NCI-H510A treated with DMSO at 0.1 percent for 48 hours (cell line): ENCODE measurements at regions not wholly inside any gene's neighbourhood (a gene's known extent, or its start where the extent isn't known, plus 50 kb on each side); places are given as distances from the start of the nearest gene placed in this dataset.

Source experiments
- DNase-seq: peaks from one replicate; lab custom pipeline; 2025; lab: John Stamatoyannopoulos, UW

- no peak for DNase-seq
Observed at GRCh38 chr6:119484598-119484997, 135.0 kb upstream of the MAN1A1 start.

- no peak for DNase-seq
Observed at GRCh38 chr6:119483908-119484307, 134.3 kb upstream of the MAN1A1 start.

- DNase-seq = peak; percentile 47
Observed at GRCh38 chr6:119482850-119483285, 133.3 kb upstream of the MAN1A1 start.

- no peak for DNase-seq
Observed at GRCh38 chr6:119481976-119482375, 132.4 kb upstream of the MAN1A1 start.

DNA sequence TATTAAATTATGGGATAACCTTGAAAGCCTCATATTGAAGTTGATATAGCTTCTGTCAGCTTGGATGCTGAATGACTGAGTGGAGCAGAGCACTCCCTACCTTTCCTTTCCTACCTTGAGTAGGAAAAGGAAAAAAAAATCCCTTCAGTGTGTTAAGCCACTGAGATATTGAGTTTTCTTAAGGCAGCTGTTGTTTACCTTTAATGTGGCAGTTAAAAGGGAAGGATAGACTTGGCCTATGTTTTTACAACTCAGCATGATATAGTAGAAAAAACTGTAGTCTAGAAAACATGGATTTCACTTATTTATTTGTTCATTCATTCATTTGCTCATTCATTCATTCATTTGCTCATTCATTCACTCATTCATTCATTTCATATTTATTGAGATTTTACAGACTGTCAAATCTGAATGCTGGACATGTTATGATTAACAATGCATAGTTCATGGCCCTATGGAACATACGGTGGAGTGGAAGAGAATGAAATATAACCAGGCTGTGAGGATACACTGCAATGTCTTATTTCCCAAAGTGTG lies 131.5 kb upstream of the MAN1A1 start:
- DNase-seq = no peak

GRCh38 chr6:119479860-119480655 lies 130.5 kb upstream of the MAN1A1 start:
- DNase-seq = no peak

DNA sequence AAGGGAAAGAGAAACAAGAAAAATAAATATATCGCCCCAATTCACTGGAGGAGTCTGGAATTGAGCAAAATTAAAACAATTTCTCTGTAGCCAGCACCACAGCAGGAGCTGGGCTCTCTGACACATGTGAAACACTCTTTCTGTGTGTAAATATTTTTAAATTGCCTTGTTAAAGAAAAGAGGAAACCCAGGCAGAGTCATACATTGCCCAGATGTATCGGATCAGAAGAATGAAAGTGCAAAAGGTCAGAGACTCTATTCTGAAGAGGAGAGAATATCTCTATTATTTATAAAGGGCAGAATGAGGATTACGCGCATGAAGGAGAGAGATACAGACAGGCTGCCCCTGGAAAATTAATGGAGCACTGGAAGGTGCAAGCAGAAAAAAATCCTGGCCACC lies 127.0 kb upstream of the MAN1A1 start:
- no peak for DNase-seq

GRCh38 chr6:119476024-119476423 lies 126.5 kb upstream of the MAN1A1 start:
- DNase-seq = no peak

DNA sequence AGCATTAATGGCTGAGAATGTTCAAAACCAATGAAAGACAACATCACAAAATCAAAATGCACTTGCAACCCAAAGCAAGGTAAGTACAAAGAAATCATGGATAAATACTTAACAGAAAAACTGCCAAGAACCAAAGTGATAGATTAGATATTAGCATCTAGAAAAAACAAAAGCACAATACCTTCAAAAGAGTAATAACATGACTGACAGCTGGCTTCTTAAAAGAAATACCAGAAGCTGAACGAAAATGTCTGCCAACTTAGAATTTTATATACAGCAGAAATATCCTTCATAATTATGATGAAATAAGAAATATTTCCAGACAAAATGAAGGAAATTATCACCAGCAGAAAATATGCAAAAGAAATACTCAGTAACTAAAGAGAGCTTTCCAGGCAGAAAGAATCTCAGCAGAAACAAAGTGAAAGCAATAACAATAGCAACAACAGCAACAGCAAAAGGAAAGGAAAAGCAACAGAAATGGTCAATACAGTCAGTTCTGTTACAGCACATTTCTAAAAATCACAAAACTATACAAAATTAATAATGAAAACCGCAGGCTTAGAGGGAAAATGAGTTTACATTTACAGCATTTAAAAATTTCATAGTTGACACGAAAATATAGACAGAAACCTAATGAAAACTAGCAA lies 121.5 kb upstream of the MAN1A1 start:
- no peak for DNase-seq

- no peak for DNase-seq
Observed at GRCh38 chr6:119467488-119468081, 118.0 kb upstream of the MAN1A1 start.

DNA sequence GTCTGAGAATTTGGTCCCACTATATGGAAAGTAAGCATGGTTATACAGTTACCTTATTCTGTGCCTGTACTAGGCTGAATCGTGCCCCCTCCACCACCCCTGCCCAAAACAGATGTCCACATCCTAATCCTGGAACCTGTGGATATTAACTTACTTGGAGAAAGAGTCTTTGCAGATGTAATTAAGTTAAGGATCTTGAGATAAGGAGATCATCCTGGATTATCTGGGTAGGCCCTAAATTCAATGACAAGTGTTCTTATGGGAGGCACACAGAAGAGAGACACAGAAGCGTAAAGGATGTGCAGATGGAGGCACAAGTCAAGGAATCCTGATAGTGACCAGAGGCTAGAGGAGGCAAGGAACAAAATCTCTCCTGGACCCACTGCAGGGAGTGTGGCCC lies 116.7 kb upstream of the MAN1A1 start:
- DNase-seq = no peak

GRCh38 chr6:119463081-119463626 lies 113.6 kb upstream of the MAN1A1 start:
- DNase-seq = no peak

GRCh38 chr6:119461187-119461586 lies 111.6 kb upstream of the MAN1A1 start:
- DNase-seq = no peak

DNA sequence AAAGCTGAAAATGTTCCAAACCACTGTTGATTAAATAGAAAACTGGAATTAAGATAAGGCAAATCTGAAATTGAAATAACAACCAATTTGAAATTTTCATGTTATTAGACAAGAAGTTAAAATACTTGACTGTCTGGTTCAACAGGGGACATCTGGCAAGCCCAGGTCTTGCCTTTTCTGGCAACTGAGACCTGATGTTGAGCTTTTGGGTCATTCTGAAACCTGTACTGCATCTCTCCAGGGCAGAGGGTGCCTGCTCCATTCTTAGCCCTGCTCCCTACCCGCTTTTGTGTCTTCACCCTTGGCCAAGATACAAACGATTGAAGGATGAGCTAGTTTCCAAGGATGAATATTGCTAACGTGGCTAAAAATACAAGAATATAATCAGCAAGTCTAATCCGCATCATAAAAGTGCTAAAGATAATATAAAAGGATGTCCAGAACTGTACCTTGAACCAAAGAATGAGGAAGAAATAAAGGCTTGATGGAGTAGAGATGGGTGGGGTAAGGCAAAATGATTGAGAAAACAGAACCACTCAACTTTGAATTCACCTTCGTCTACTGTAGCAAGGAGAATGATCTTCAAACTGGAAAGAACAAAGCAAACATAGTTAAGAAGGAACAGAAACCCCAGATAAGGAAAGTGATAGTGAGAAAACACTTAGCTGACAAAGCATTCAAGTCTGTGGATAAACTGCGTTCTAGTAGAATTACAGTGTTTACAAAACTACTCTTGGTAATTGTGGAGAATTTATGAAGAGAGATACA lies 109.8 kb upstream of the MAN1A1 start:
- no peak for DNase-seq

DNA sequence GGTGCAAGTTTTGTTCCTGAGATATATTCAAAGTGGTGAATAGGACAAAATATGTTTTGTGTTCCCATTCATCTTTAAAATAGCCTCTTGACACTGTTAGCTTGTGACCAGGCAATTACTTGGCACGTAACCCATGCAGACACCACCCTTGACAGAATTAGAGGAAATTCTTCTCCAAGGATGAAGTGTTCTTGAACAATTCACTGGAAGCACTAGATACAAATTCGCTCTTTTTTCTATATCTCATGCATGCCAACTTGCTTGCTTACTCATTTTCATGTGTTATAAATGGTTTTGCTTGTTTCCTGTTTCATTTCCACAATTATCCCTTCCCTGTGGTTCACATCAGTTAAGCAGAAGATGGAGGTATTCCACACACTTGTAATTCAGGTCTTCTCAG lies 105.2 kb upstream of the MAN1A1 start:
- no peak for DNase-seq

GRCh38 chr6:119453242-119454200 lies 104.0 kb upstream of the MAN1A1 start:
- no peak for DNase-seq

DNA sequence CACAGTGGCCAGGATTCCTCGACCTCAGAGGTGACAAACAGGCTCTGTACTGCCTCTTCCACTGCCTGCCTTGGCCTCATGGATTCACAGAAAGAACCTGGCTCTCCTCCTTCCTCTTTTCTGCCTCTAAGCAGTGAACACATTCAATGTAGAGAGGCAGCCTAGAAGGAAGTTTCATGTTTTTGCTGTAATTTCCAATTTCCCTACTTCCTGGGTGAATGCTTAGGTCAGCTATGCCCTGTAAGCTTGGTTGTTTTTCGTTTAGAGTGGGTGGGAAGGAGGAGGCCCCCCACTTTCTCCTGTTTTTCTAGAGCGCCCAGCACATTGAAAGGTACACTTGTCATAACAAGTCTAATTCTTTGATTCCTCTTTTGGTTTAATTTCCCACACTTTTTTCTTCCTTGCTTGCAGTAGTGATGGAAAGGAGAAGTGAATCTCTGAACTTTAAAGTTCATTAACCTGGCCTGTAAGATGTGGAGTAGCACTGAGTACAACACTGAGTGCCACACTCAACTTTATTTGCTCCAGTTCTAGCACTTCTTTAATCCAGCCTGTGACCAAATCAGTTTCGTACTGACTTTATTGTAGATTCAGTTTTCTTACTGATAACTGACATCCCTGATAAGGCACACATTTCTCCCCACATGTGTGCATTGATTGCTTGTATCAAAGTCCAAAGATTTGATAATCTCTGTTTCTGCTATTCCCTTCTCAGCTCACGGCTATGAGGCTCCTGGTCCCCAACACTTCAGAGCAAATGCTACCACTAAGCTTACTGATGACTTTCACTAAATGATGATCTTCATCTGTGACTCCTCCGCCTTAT lies 100.0 kb upstream of the MAN1A1 start:
- DNase-seq = no peak

GRCh38 chr6:119447921-119448320 lies 98.4 kb upstream of the MAN1A1 start:
- no peak for DNase-seq

DNA sequence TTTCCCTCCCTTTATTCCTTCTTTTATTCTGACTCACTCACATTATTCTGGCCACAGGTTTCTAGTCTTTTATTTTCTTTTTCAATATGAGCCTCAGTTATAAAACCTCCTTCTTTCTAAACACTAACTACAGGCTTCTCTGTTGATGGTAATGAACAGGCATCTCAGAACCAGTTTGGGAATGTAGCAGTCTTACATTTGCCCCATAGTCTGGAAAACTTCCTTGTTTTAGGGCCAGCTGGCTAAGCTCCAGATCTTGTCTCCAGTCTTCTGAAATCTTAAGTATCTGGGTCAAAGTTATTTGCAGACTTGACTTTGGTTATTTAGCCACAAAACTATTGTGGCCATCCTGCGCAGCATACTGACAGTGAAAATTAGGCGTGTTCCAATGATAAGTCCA lies 97.0 kb upstream of the MAN1A1 start:
- no peak for DNase-seq

GRCh38 chr6:119446115-119446554 lies 96.6 kb upstream of the MAN1A1 start:
- DNase-seq = no peak
